ENCODE measurements at regions not wholly inside any gene's neighbourhood (a gene's known extent, or its start where the extent isn't known, plus 50 kb on each side); places are given as distances from the start of the nearest gene placed in this dataset.

DNA sequence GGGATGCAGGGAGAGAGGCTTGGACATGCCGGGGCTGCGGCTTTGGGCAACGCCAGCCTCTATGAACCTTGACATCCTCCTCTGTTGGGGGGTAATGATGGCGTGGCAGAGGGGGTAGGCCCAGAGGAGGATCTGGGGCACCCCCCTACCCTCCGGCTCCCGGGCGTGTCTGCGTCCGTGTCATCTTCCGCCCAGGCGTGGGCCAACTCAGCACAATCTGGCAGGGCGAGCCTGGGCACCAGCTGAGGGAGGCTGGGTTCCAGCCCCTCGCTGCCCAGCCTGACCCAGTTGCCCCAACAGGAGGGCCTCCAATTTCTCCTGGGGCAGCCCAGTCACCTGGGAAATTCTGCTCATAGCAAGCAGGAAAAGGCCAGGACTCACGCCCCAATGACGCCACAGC is 62.9 kb upstream of the IL17B start:
- TF ChIP-seq MAX (IDR thresholded peaks at IDR 0.05; ENCODE audit: low read depth, low read length) (no peak), MYC (IDR thresholded peaks at IDR 0.05; ENCODE audit: low read depth, low read length) (no peak), POLR2A (IDR thresholded peaks at IDR 0.05; ENCODE audit: extremely low read depth, insufficient read length) (no peak)
- TF ChIP-seq, protein P1, sequence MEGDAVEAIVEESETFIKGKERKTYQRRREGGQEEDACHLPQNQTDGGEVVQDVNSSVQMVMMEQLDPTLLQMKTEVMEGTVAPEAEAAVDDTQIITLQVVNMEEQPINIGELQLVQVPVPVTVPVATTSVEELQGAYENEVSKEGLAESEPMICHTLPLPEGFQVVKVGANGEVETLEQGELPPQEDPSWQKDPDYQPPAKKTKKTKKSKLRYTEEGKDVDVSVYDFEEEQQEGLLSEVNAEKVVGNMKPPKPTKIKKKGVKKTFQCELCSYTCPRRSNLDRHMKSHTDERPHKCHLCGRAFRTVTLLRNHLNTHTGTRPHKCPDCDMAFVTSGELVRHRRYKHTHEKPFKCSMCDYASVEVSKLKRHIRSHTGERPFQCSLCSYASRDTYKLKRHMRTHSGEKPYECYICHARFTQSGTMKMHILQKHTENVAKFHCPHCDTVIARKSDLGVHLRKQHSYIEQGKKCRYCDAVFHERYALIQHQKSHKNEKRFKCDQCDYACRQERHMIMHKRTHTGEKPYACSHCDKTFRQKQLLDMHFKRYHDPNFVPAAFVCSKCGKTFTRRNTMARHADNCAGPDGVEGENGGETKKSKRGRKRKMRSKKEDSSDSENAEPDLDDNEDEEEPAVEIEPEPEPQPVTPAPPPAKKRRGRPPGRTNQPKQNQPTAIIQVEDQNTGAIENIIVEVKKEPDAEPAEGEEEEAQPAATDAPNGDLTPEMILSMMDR (IDR thresholded peaks at IDR 0.05; ENCODE audit: low read depth, low read length) = no peak
- no peak for DNase-seq (ENCODE audit: low read depth)
- H3K4me3 ChIP-seq (ENCODE audit: low read depth, low read length) = no peak overlapping the region

DNA sequence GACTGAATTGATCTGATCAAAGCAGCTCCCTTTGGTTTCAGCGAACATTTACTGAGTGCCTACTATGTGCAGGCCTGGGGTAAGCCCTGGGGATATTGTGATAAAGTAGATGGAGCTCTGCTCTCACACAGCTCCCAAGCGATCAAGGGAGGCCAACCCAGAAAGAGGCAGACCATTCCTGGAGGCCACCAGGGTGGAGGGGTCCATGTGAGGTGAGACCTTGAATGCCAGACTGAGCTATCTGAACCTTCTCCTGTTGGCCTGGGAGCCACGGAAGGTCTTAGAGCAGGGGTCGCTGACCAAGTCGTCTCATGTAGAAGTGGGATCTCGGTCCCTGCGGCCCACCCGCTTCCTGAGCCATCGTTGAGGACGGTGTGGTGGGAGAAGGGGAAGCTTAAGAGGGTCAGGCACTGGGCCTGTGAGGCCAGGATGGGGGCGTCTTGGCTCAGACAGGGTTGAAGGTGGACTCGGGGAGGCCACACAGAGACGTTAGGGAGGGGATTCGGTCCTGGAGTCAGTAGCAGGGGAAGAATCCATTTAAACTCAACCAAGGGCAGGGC is 62.2 kb upstream of the IL17B start:
- no peak for DNase-seq (ENCODE audit: low read depth)
- no peak overlapping the region for H3K4me3 ChIP-seq (ENCODE audit: low read depth, low read length)
- TF ChIP-seq MYC (IDR thresholded peaks at IDR 0.05; ENCODE audit: low read depth, low read length) (no peak), MAX (IDR thresholded peaks at IDR 0.05; ENCODE audit: low read depth, low read length) (no peak), POLR2A (IDR thresholded peaks at IDR 0.05; ENCODE audit: extremely low read depth, insufficient read length) (no peak)
- TF ChIP-seq, protein P1 (IDR thresholded peaks at IDR 0.05; ENCODE audit: low read depth, low read length) = no peak

- no peak for DNase-seq (ENCODE audit: low read depth)
- no peak for TF ChIP-seq MAX (IDR thresholded peaks at IDR 0.05; ENCODE audit: low read depth, low read length)
- TF ChIP-seq POLR2A (IDR thresholded peaks at IDR 0.05; ENCODE audit: extremely low read depth, insufficient read length) = no peak
- TF ChIP-seq MYC (IDR thresholded peaks at IDR 0.05; ENCODE audit: low read depth, low read length) = no peak
- TF ChIP-seq, protein P1 (IDR thresholded peaks at IDR 0.05; ENCODE audit: low read depth, low read length) = no peak
- no peak overlapping the region for H3K4me3 ChIP-seq (ENCODE audit: low read depth, low read length)
Measured at GRCh38 chr5:149439899-149440542, 60.9 kb upstream of the IL17B start.

- no peak for TF ChIP-seq POLR2A (IDR thresholded peaks at IDR 0.05; ENCODE audit: extremely low read depth, insufficient read length)
- no peak for TF ChIP-seq MYC (IDR thresholded peaks at IDR 0.05; ENCODE audit: low read depth, low read length)
- TF ChIP-seq, protein P1 (IDR thresholded peaks at IDR 0.05; ENCODE audit: low read depth, low read length) = no peak
- TF ChIP-seq MAX (IDR thresholded peaks at IDR 0.05; ENCODE audit: low read depth, low read length) = no peak
- H3K4me3 ChIP-seq (ENCODE audit: low read depth, low read length) = no peak overlapping the region
- no peak for DNase-seq (ENCODE audit: low read depth)
Measured at GRCh38 chr5:149438711-149439132, 59.6 kb upstream of the IL17B start.

- no peak for DNase-seq (ENCODE audit: low read depth)
- H3K4me3 ChIP-seq (ENCODE audit: low read depth, low read length) = no peak overlapping the region
- no peak for TF ChIP-seq MYC (IDR thresholded peaks at IDR 0.05; ENCODE audit: low read depth, low read length)
- TF ChIP-seq MAX (IDR thresholded peaks at IDR 0.05; ENCODE audit: low read depth, low read length) = no peak
- no peak for TF ChIP-seq POLR2A (IDR thresholded peaks at IDR 0.05; ENCODE audit: extremely low read depth, insufficient read length)
- TF ChIP-seq, protein P1 (IDR thresholded peaks at IDR 0.05; ENCODE audit: low read depth, low read length) = no peak
Measured at GRCh38 chr5:149438281-149438680, 59.2 kb upstream of the IL17B start.
